ENCODE measurements at regions not wholly inside any gene's neighbourhood (a gene's known extent, or its start where the extent isn't known, plus 50 kb on each side); places are given as distances from the start of the nearest gene placed in this dataset.

GRCh38 chr15:70415398-70415797 lies 317.7 kb upstream of the TLE3 start:
- H3K9me3 Mint-ChIP-seq = no peaks in the 10 kb centered on the region
- H3K27me3 Mint-ChIP-seq (ENCODE audit: low read depth) = peaks cover 3% of the 10 kb centered on the region

GRCh38 chr15:70414626-70415025 lies 316.9 kb upstream of the TLE3 start:
- Mint-ChIP-seq H3K4me1 (peaks cover 11% of the 10 kb centered on the region), H3K27me3 (ENCODE audit: low read depth) (peaks cover 3% of the 10 kb centered on the region)

More at GRCh38 chr15:70415398-70415797, 317.7 kb upstream of the TLE3 start:
- no peak overlapping the region for H3K4me3 Mint-ChIP-seq
- peaks cover 11% of the 10 kb centered on the region for H3K4me1 Mint-ChIP-seq
- no peak overlapping the region for H3K27ac Mint-ChIP-seq
- H3K36me3 Mint-ChIP-seq = no peaks in the 10 kb centered on the region
- TF ChIP-seq CTCF (IDR thresholded peaks at IDR 0.05; ENCODE audit: unreplicated experiment) = no peak
- no peak for DNase-seq (ENCODE audit: low spot score in 2 of 2, unreplicated experiment in 2 of 2)

DNA sequence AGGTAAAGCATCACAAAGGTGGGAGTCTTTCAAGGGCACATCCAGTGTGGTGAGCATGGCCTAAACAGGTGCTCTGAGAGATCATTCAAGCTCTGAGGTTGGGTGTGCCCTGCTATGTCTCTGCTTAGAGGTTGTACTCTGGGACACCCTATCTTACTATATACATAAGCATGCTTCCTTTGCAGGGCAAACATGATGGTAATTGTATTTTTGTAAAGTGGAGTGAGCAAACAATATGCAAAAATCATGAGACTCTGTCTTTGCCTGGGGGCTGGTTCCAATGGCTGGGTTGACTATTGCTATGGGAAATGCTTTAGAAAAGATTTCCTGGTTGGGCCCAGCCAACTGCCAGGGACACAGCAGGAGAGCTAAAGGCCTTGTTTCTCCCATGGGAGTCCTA lies 315.1 kb upstream of the TLE3 start:
- Mint-ChIP-seq H3K36me3 (peaks cover 9% of the 10 kb centered on the region), H3K27me3 (ENCODE audit: low read depth) (no peaks in the 10 kb centered on the region), H3K4me3 (no peak overlapping the region), H3K9me3 (peaks cover 12% of the 10 kb centered on the region), H3K27ac (no peak overlapping the region), H3K4me1 (peaks cover 11% of the 10 kb centered on the region)
- DNase-seq (ENCODE audit: low spot score in 2 of 2, unreplicated experiment in 2 of 2) = no peak
- TF ChIP-seq CTCF (IDR thresholded peaks at IDR 0.05; ENCODE audit: unreplicated experiment) = no peak

More at GRCh38 chr15:70414626-70415025, 316.9 kb upstream of the TLE3 start:
- Mint-ChIP-seq H3K27ac (no peak overlapping the region), H3K9me3 (no peaks in the 10 kb centered on the region), H3K36me3 (no peaks in the 10 kb centered on the region), H3K4me3 (no peak overlapping the region)
- no peak for DNase-seq (ENCODE audit: low spot score in 2 of 2, unreplicated experiment in 2 of 2)
- no peak for TF ChIP-seq CTCF (IDR thresholded peaks at IDR 0.05; ENCODE audit: unreplicated experiment)

DNA sequence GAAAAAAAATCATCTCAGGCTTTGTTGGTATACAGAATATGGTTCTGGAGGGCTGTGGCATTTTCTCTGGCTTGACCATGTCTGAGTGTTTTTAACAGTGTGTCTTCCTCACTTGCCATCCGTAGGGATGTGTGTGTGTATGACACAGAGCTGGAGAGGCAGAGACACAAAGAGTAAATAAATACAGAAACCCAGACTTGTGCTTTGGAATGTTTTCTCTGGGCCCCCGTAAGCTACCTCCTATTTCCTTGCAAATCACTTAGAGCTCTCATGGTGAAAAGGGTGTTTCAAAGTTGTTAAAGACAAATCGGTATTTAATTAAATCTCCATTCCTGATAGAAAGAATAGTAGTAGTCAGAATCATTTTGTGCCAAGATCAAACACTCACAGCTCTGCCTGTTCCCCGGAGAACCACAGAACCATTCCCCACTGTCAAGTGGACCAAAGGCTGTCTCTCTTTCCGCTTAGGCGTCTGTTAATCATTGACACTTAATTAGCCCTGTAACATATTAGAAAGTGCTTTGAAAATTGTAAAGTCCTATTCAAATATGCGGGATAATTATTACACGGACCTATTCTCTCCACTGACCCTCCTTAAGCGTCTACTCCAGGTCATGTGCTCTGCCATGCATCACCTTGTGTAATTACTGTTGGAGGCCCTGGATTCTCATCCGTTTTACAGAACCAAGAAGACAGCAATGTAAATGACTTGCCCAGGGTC lies 313.6 kb upstream of the TLE3 start:
- TF ChIP-seq CTCF (IDR thresholded peaks at IDR 0.05; ENCODE audit: unreplicated experiment) = no peak
- H3K27me3 Mint-ChIP-seq (ENCODE audit: low read depth) = no peaks in the 10 kb centered on the region
- H3K4me3 Mint-ChIP-seq = no peak overlapping the region
- peaks cover 19% of the 10 kb centered on the region for H3K9me3 Mint-ChIP-seq
- DNase-seq (ENCODE audit: low spot score in 2 of 2, unreplicated experiment in 2 of 2) = no peak
- no peak overlapping the region for H3K27ac Mint-ChIP-seq
- H3K36me3 Mint-ChIP-seq = peaks cover 10% of the 10 kb centered on the region
- peaks cover 20% of the 10 kb centered on the region for H3K4me1 Mint-ChIP-seq

DNA sequence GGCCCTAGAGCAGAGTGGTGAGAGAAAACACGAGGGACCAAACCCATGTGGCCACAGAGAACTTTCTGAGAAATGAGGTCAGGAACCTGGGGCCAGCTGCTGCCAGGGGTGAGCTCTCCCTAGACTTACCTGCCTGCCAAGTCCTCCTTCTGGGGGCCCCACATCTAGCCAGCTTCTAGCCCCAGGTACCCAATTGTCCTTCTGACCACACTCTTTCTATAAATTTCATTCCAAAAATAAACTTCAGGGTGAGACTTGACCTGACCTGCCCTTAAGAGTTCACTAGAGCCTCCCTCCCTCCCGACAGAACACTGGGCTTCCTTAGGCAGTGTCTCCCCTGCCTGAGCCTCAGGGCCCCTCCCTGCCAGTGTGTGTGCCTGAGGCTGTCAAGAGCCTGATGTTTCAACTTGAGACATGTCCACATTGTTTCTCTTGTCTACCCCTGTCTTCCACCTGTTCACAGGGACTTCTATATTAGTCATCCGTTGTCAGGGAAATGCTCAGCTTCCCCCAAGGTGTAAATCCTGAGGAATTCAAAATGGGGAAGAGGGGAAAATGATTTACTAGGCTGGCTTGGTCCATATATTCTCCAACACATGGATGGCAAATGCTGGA lies 312.8 kb upstream of the TLE3 start:
- Mint-ChIP-seq H3K36me3 (peaks cover 10% of the 10 kb centered on the region), H3K27me3 (ENCODE audit: low read depth) (no peaks in the 10 kb centered on the region), H3K4me1 (peaks cover 20% of the 10 kb centered on the region), H3K9me3 (peaks cover 19% of the 10 kb centered on the region), H3K4me3 (no peak overlapping the region), H3K27ac (no peak overlapping the region)
- no peak for TF ChIP-seq CTCF (IDR thresholded peaks at IDR 0.05; ENCODE audit: unreplicated experiment)
- no peak for DNase-seq (ENCODE audit: low spot score in 2 of 2, unreplicated experiment in 2 of 2)
